Stomach (tissue), 8 donors: ENCODE measurements at regions not wholly inside any gene's neighbourhood (a gene's known extent, or its start where the extent isn't known, plus 50 kb on each side); places are given as distances from the start of the nearest gene placed in this dataset.

Experiments used
- DNase-seq, 2 donors: peaks; one replicate each; pipeline versions ENCODE4 v3.0.0 to v3.0.0-alpha.2; 2013 to 2019
- H3K27ac ChIP-seq, 5 donors: fragments of 200-600 bp in 4 of 5; sonication (generic) in 4 of 5; one replicate each; pipeline ENCODE4 v1.5.1; 2013 to 2019; ENCODE audit warnings: mild to moderate bottlenecking in 1 of 5, moderate library complexity in 1 of 5
- H3K27me3 ChIP-seq, 3 donors: fragments of 200-600 bp; sonication (generic); one replicate each; pipeline ENCODE4 v1.5.1; 2017 to 2019; ENCODE audit warnings: mixed run types in 1 of 3
- H3K36me3 ChIP-seq, 4 donors: fragments of 200-600 bp; sonication (generic); 1 replicate in 3 of 4; 2 replicates in 1 of 4; pipeline ENCODE4 v1.5.1; 2016 to 2019
- H3K4me1 ChIP-seq, 4 donors: fragments of 200-600 bp; sonication (generic); one replicate each; pipeline ENCODE4 v1.5.1; 2016 to 2019
- H3K4me3 ChIP-seq, 4 donors: fragments of 200-600 bp; sonication (generic) in 3 of 4; one replicate each; pipeline ENCODE4 v1.5.1; 2016 to 2019; ENCODE audit warnings: mild to moderate bottlenecking in 1 of 4
- H3K9me3 ChIP-seq, 4 donors: fragments of 200-600 bp; sonication (generic); one replicate each; pipeline ENCODE4 v1.5.1; 2016 to 2019
- EP300 ChIP-seq: sonication (generic); formaldehyde crosslinking; IDR thresholded peaks from one replicate; pipeline ENCODE4 v1.6.1; 2017; ENCODE audit warnings: antibody characterized with exemption
- POLR2A ChIP-seq, 4 donors: fragments of 450-650 bp; IDR thresholded peaks; one replicate each; pipeline ENCODE4 v1.6.1; 2016; ENCODE audit warnings: antibody characterized with exemption in 4 of 4, control low read depth in 2 of 4, mild to moderate bottlenecking in 1 of 4, moderate library complexity in 1 of 4
- POLR2AphosphoS5 ChIP-seq, 3 donors: sonication (generic); formaldehyde crosslinking; IDR thresholded peaks; one replicate each; pipeline ENCODE4 v1.6.1; 2016; ENCODE audit warnings: antibody characterized with exemption in 3 of 3
- WGBS, 5 donors: extraction: QIAGEN DNeasy Blood & Tissue Kit in 3 of 5; methylation state at CpG; one replicate each; pipeline versions ENCODE4 v1.1.5 to v1.1.7; 2013 to 2018; 5-methylcytosine and 5-hydroxymethylcytosine counted together
- intact Hi-C: fragments of 100-400 bp; cut with DNase I; formaldehyde crosslinking; loops from one replicate; pipeline ENCODE4 v1.15.1; 2023; ENCODE audit warnings: low total_unique reads
- TF ChIP-seq, protein P1 (sequence below), 7 experiments: fragments of 450-650 bp in 4 of 7; fragments of 200-600 bp in 3 of 7; sonication (generic) in 3 of 7; IDR thresholded peaks; one replicate each; pipeline ENCODE4 v1.5.1; 2016 to 2019; ENCODE audit warnings: antibody characterized with exemption in 7 of 7, control low read depth in 2 of 7, mild to moderate bottlenecking in 1 of 7
- donor health status: healthy with polysubstance abuse.
- donor health status: Bipolar disorder and iron deficiency.
- donor health status: healthy.

GRCh38 chr19:31085125-31085524 is 264.1 kb downstream of the TSHZ3 start:
- intact Hi-C loops = no loop called here
- H3K27ac ChIP-seq = no peak overlapping the region

DNA sequence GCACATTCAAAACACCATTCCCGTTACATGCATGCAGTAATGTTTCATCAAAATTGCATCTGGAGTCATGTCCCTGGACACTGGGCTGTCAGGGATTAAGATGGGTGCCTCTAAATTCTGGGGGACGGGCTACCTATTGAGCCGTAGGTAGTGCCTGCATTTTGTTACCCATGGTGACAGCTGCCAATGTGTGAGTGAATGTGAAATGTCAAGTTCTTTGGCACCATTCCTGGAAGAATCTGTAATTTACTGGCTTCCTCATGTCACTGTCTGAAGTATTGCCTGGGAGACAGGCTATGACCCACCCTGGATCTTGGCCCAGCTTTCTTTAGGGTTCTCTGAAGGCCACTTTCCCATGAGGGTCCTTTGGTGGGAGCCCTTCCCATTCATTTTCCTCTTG is 266.1 kb downstream of the TSHZ3 start:
- no peaks in the 10 kb centered on the region for H3K36me3 ChIP-seq
- no peak for DNase-seq
- H3K4me3 ChIP-seq = no peak overlapping the region
- H3K9me3 ChIP-seq = no peaks in the 10 kb centered on the region
- H3K4me1 ChIP-seq = no peaks in the 10 kb centered on the region
- intact Hi-C loops = no loop called here
- 75 to 80% (median 76%) methylated on average over 3 of the region's 3 CpGs for WGBS, 5 donors
- peaks cover 0 to 10% (median 0%) of the 10 kb centered on the region in 3 donors for H3K27me3 ChIP-seq
- TF ChIP-seq, protein P1, sequence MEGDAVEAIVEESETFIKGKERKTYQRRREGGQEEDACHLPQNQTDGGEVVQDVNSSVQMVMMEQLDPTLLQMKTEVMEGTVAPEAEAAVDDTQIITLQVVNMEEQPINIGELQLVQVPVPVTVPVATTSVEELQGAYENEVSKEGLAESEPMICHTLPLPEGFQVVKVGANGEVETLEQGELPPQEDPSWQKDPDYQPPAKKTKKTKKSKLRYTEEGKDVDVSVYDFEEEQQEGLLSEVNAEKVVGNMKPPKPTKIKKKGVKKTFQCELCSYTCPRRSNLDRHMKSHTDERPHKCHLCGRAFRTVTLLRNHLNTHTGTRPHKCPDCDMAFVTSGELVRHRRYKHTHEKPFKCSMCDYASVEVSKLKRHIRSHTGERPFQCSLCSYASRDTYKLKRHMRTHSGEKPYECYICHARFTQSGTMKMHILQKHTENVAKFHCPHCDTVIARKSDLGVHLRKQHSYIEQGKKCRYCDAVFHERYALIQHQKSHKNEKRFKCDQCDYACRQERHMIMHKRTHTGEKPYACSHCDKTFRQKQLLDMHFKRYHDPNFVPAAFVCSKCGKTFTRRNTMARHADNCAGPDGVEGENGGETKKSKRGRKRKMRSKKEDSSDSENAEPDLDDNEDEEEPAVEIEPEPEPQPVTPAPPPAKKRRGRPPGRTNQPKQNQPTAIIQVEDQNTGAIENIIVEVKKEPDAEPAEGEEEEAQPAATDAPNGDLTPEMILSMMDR (IDR thresholded peaks at IDR 0.05) = no peak
- TF ChIP-seq POLR2AphosphoS5 (IDR thresholded peaks at IDR 0.05) (no peak), EP300 (no peak), POLR2A (IDR thresholded peaks at IDR 0.05) (no peak)
- H3K27ac ChIP-seq = no peak overlapping the region

More at GRCh38 chr19:31085125-31085524, 264.1 kb downstream of the TSHZ3 start:
- H3K4me3 ChIP-seq = no peak overlapping the region
- TF ChIP-seq EP300 (no peak), POLR2AphosphoS5 (IDR thresholded peaks at IDR 0.05) (no peak), POLR2A (IDR thresholded peaks at IDR 0.05) (no peak)
- TF ChIP-seq, protein P1 (IDR thresholded peaks at IDR 0.05) = no peak
- 75 to 95% (median 90%) methylated on average over 4 of the region's 4 CpGs for WGBS, 5 donors
- no peaks in the 10 kb centered on the region for H3K9me3 ChIP-seq
- H3K27me3 ChIP-seq = peaks cover 0 to 10% (median 0%) of the 10 kb centered on the region in 3 donors
- DNase-seq = no peak
- H3K4me1 ChIP-seq = no peaks in the 10 kb centered on the region
- no peaks in the 10 kb centered on the region for H3K36me3 ChIP-seq

DNA sequence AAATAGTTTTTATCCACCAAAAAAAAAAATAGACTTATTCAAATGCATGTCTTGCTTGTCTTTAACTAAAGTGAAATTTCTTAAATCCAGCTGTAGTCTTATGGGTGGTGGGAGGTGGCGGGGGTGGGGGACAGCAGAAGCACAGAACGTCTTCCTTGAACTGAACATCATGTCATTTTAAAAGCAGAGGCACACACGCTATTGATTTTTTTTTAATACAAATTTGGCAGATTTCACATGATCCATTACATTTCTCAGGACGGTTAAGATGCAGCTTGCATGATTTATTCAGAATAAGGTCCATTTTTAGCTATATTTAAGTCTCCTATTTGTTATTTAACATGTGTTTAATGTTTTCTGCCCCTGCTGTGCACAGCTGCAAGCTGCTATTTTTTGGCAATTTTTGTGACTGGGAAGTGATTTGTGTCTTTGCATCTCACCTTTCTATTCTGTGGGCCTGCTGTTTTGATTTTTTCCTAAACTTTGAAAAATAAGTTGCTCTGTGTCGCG is 274.0 kb downstream of the TSHZ3 start:
- DNase-seq = no peak
- intact Hi-C loops = no loop called here
- 64 to 76% (median 70%) methylated on average over 6 of the region's 6 CpGs for WGBS, 5 donors

DNA sequence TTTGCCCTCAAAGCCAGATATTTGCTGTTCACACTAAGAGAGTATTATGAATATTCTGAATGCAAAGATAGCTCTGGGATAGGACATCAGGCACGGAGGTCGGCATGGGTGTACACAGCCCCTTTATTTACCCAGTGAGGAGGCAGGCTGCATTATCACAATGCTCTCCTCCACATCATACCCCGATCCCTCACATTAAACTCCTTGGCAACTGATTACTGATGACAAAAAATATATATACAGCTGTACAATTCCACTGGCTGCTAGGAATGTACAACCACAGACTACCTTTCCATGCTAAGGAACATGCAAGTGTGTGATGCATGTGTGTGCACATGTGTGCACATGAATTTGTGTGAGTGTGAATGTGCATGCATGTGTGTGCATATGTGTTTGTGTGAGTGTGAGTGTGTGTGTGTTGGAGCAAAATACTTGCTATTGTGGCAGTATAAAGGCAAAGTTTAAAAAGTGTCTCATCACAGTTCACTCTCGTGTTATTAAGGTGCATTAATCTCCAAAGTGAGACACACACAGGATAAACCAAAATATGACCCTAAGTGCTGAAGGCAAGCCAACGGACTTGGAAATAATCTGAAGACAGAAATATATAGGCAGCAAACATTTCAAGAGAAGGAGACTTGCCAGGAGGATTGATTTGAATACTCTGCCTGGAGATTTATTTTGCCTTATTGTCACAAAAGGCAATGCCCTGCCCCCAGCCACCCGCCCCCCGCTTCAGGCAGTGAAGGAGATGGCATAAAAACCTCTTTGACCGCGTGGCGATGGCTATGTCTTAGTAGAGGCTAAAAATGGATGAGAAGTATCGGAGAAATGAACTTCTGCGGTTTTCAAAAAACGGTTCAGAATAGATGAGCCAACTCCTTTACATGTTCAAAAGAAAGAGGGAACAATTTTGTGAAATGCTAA is 274.8 kb downstream of the TSHZ3 start:
- peaks cover 0 to 15% (median 0%) of the 10 kb centered on the region in 4 donors for H3K4me1 ChIP-seq
- no peak overlapping the region for H3K27ac ChIP-seq
- H3K27me3 ChIP-seq = peaks cover 0 to 28% (median 2%) of the 10 kb centered on the region in 3 donors
- no peak for DNase-seq
- intact Hi-C loops = no loop called here
- H3K9me3 ChIP-seq = no peaks in the 10 kb centered on the region
- TF ChIP-seq EP300 (no peak), POLR2A (IDR thresholded peaks at IDR 0.05) (no peak), POLR2AphosphoS5 (IDR thresholded peaks at IDR 0.05) (no peak)
- TF ChIP-seq, protein P1 (IDR thresholded peaks at IDR 0.05) = no peak
- no peaks in the 10 kb centered on the region for H3K36me3 ChIP-seq
- WGBS, 5 donors = 53 to 62% (median 58%) methylated on average over 13 of the region's 13 CpGs
- no peak overlapping the region for H3K4me3 ChIP-seq

More for the DNA sequence above, 274.0 kb downstream of the TSHZ3 start:
- Histone ChIP-seq H3K27ac (no peak overlapping the region), H3K27me3 (peaks cover 0 to 25% (median 2%) of the 10 kb centered on the region in 3 donors), H3K36me3 (no peaks in the 10 kb centered on the region), H3K9me3 (no peaks in the 10 kb centered on the region), H3K4me3 (no peak overlapping the region), H3K4me1 (peaks cover 0 to 11% (median 0%) of the 10 kb centered on the region in 4 donors)
- TF ChIP-seq POLR2A (IDR thresholded peaks at IDR 0.05) (no peak), POLR2AphosphoS5 (IDR thresholded peaks at IDR 0.05) (no peak), EP300 (no peak)
- TF ChIP-seq, protein P1 (IDR thresholded peaks at IDR 0.05) = no peak
